Caco-2 (cell line): ENCODE measurements at regions not wholly inside any gene's neighbourhood (a gene's known extent, or its start where the extent isn't known, plus 50 kb on each side); places are given as distances from the start of the nearest gene placed in this dataset.

Experiments used
- BruUV-seq: library from RNA; stranded (reverse); fragments of 400-500 nt; replicated peaks from 2 replicates; lab custom pipeline; 2021; lab: Mats Ljungman, UMichigan
- CTCF ChIA-PET: fragments of 300-600 bp; sonication (Branson Sonifier 250); formaldehyde crosslinking; loops from one replicate; lab custom pipeline; 2022; ENCODE audit warnings: antibody characterized with exemption; lab: Charles Lee
- POLR2A ChIA-PET: fragments of 300-600 bp; sonication (Branson Sonifier 250); formaldehyde crosslinking; loops from one replicate; lab custom pipeline; 2022; ENCODE audit warnings: antibody characterized with exemption; lab: Charles Lee
- DNase-seq, 2 experiments: peaks; one replicate each; pipeline versions ENCODE4 v3.0.0 to v3.0.0-alpha.2; 2020 to 2022
- H3K27me3 ChIP-seq: replicated peaks from 2 replicates; pipeline ENCODE4 v1.6.0; 2011; ENCODE audit warnings: low read length; ENCODE audit not compliant: control insufficient read depth, insufficient read depth
- H3K36me3 ChIP-seq: 2 replicates; pipeline ENCODE4 v1.5.1; 2011; ENCODE audit warnings: low read length; ENCODE audit not compliant: control insufficient read depth, insufficient read depth
- H3K4me1 ChIP-seq: fragments of 250-450 bp; sonication (Bioruptor Pico); 2 replicates; pipeline ENCODE4 v1.5.1; 2020; ENCODE audit warnings: mild to moderate bottlenecking
- H3K4me3 ChIP-seq: 2 replicates; pipeline ENCODE4 v1.5.1; 2011; ENCODE audit warnings: low read depth, mild to moderate bottlenecking, control low read depth, low read length
- H3K9me3 ChIP-seq: fragments of 250-450 bp; sonication (Bioruptor Pico); 2 replicates; pipeline ENCODE4 v1.5.1; 2020; ENCODE audit warnings: mild to moderate bottlenecking, moderate library complexity
- H3K27ac Mint-ChIP-seq: one replicate; pipeline ENCODE4 v1.8.0; 2022; ENCODE audit warnings: mixed read lengths; ENCODE audit not compliant: unreplicated experiment
- H3K27me3 Mint-ChIP-seq: one replicate; pipeline ENCODE4 v1.8.0; 2022; ENCODE audit warnings: mixed read lengths; ENCODE audit not compliant: insufficient read depth, unreplicated experiment
- H3K36me3 Mint-ChIP-seq: one replicate; pipeline ENCODE4 v1.8.0; 2022; ENCODE audit warnings: mild to moderate bottlenecking, mixed read lengths; ENCODE audit not compliant: insufficient read depth, unreplicated experiment
- H3K4me1 Mint-ChIP-seq: one replicate; pipeline ENCODE4 v1.8.0; 2022; ENCODE audit warnings: low read depth, mixed read lengths; ENCODE audit not compliant: unreplicated experiment
- H3K4me3 Mint-ChIP-seq: one replicate; pipeline ENCODE4 v1.8.0; 2022; ENCODE audit warnings: mild to moderate bottlenecking, moderate library complexity, mixed read lengths; ENCODE audit not compliant: unreplicated experiment
- H3K9me3 Mint-ChIP-seq: one replicate; pipeline ENCODE4 v1.8.0; 2022; ENCODE audit warnings: mixed read lengths; ENCODE audit not compliant: unreplicated experiment
- intact Hi-C: fragments of 100-400 bp; cut with micrococcal nuclease; formaldehyde crosslinking; loops from one replicate; pipeline ENCODE4 v1.10.0; 2022; ENCODE audit not compliant: unreplicated experiment
- TF ChIP-seq, protein P1 (sequence below), 2 experiments: fragments of 200-600 bp in 1 of 2; IDR thresholded peaks; 1 replicate in 1 of 2; 2 replicates in 1 of 2; pipeline versions ENCODE4 v1.5.1 to v1.8.0; 2011 to 2022; ENCODE audit warnings: antibody characterized with exemption in 1 of 2, control low read depth in 1 of 2, inconsistent platforms in 1 of 2, low read depth in 1 of 2, low read length in 1 of 2, mild to moderate bottlenecking in 1 of 2, moderate library complexity in 1 of 2; ENCODE audit not compliant: insufficient read depth in 1 of 2, severe bottlenecking in 1 of 2, unreplicated experiment in 1 of 2

DNA sequence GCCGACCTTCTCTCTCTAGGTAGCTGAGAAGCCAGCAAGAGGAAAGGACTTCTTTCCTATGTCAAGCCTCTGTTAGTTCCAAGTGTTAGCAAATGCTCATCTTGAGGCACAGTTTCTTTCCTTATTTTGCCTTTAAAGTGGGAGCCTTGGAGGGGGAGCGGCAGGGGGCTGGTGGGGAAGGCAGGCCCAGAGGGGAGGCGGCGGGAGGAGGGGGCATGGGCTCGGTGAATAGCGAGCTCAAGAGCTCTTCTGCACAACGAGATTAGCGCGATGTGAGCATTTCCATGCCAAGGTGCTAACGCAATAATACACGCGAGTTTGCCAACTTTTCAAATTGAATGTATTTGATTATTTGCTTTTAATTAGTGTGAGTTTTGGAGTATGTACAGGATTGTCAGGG, 372.6 kb downstream of the RPS6KC1 start:
- no peak overlapping the region for H3K27ac Mint-ChIP-seq
- no peaks in the 10 kb centered on the region for H3K36me3 Mint-ChIP-seq
- ChIA-PET CTCF (no interaction called here), POLR2A (no interaction called here)
- no peaks in the 10 kb centered on the region for H3K27me3 ChIP-seq
- H3K9me3 ChIP-seq, result no peaks in the 10 kb centered on the region
- no peaks in the 10 kb centered on the region for H3K4me1 ChIP-seq
- no peaks in the 10 kb centered on the region for H3K9me3 Mint-ChIP-seq
- TF ChIP-seq, protein P1, sequence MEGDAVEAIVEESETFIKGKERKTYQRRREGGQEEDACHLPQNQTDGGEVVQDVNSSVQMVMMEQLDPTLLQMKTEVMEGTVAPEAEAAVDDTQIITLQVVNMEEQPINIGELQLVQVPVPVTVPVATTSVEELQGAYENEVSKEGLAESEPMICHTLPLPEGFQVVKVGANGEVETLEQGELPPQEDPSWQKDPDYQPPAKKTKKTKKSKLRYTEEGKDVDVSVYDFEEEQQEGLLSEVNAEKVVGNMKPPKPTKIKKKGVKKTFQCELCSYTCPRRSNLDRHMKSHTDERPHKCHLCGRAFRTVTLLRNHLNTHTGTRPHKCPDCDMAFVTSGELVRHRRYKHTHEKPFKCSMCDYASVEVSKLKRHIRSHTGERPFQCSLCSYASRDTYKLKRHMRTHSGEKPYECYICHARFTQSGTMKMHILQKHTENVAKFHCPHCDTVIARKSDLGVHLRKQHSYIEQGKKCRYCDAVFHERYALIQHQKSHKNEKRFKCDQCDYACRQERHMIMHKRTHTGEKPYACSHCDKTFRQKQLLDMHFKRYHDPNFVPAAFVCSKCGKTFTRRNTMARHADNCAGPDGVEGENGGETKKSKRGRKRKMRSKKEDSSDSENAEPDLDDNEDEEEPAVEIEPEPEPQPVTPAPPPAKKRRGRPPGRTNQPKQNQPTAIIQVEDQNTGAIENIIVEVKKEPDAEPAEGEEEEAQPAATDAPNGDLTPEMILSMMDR (IDR thresholded peaks at IDR 0.05; ENCODE audit: insufficient read depth in 1 of 2, low read depth in 1 of 2, low read length in 1 of 2, severe bottlenecking in 1 of 2, unreplicated experiment in 1 of 2), result no peak
- no peaks in the 10 kb centered on the region for H3K27me3 Mint-ChIP-seq
- no peak for DNase-seq
- H3K4me3 Mint-ChIP-seq, result no peak overlapping the region
- intact Hi-C loops, result no loop called here
- H3K4me3 ChIP-seq, result no peak overlapping the region
- no peaks in the 10 kb centered on the region for H3K36me3 ChIP-seq
- no peaks in the 10 kb centered on the region for H3K4me1 Mint-ChIP-seq
- BruUV-seq, result no TSS peak

DNA sequence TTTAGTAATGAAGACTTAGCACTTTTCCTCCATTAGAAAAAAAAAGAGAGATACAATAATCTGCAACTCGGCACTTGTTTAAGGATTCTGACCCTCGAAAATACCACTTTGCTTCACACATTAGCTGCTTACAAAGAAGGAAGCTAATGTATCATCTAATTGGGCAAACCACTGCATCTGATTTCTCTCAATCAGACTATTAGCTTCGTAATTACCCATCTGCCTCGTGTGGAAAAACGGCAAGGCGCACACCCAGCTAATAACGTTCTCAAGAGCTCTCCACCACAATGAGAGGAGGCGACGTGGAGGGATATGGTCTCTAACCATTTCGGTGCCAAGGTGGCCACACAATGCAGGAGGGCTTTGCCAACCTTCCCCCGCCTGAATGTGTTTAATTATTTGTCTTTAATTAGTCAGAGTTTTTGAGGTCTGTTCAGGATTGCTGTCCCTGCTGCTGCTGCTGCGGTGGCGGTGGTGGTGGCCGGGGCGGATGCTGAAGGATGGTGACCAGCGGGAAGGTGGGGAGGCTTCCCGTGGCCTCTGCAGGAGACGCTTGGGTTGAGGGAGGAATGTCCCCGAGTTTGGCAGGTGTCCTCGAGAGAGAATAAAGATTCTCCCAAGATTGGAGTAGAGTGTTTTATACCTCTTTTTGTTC, 374.5 kb downstream of the RPS6KC1 start:
- BruUV-seq, result no TSS peak
- Histone ChIP-seq H3K4me3 (no peak overlapping the region), H3K36me3 (no peaks in the 10 kb centered on the region), H3K4me1 (no peaks in the 10 kb centered on the region), H3K9me3 (no peaks in the 10 kb centered on the region), H3K27me3 (no peaks in the 10 kb centered on the region)
- Mint-ChIP-seq H3K27ac (no peak overlapping the region), H3K27me3 (no peaks in the 10 kb centered on the region), H3K9me3 (no peaks in the 10 kb centered on the region), H3K4me1 (no peaks in the 10 kb centered on the region), H3K36me3 (no peaks in the 10 kb centered on the region), H3K4me3 (no peak overlapping the region)
- CTCF ChIA-PET, result no interaction called here
- POLR2A ChIA-PET, result no interaction called here
- DNase-seq, result no peak
- intact Hi-C loops, result no loop called here
- TF ChIP-seq, protein P1 (IDR thresholded peaks at IDR 0.05; ENCODE audit: insufficient read depth in 1 of 2, low read depth in 1 of 2, low read length in 1 of 2, severe bottlenecking in 1 of 2, unreplicated experiment in 1 of 2), result no peak

- Mint-ChIP-seq H3K36me3 (no peaks in the 10 kb centered on the region), H3K27ac (no peak overlapping the region), H3K27me3 (no peaks in the 10 kb centered on the region), H3K9me3 (peaks cover 4% of the 10 kb centered on the region), H3K4me3 (no peak overlapping the region), H3K4me1 (no peaks in the 10 kb centered on the region)
- no peak for DNase-seq
- intact Hi-C loops, result no loop called here
- Histone ChIP-seq H3K4me1 (no peaks in the 10 kb centered on the region), H3K4me3 (no peak overlapping the region), H3K27me3 (no peaks in the 10 kb centered on the region), H3K36me3 (no peaks in the 10 kb centered on the region), H3K9me3 (no peaks in the 10 kb centered on the region)
- no TSS peak for BruUV-seq
- CTCF ChIA-PET, result no interaction called here
- TF ChIP-seq, protein P1 (IDR thresholded peaks at IDR 0.05; ENCODE audit: insufficient read depth in 1 of 2, low read depth in 1 of 2, low read length in 1 of 2, severe bottlenecking in 1 of 2, unreplicated experiment in 1 of 2), result no peak
- POLR2A ChIA-PET, result no interaction called here
Observed at GRCh38 chr1:213429642-213430041, 378.6 kb downstream of the RPS6KC1 start.
